Activated CD4-positive, alpha-beta T cell treated with anti-CD3 and anti-CD28 coated beads, Interleukin-2, amount 10 ng/mL, durations not matched to agents 24 days and 14 days (primary cell): ENCODE measurements at regions not wholly inside any gene's neighbourhood (a gene's known extent, or its start where the extent isn't known, plus 50 kb on each side); places are given as distances from the start of the nearest gene placed in this dataset.

Experiments
- DNase-seq: peaks from one replicate; pipeline ENCODE4 v3.0.0; 2022
- H3K27ac Mint-ChIP-seq: one replicate; pipeline ENCODE4 v1.8.0; 2022; ENCODE audit warnings: mild to moderate bottlenecking, mixed read lengths
- H3K27me3 Mint-ChIP-seq: one replicate; pipeline ENCODE4 v1.8.0; 2022; ENCODE audit warnings: mixed read lengths
- H3K36me3 Mint-ChIP-seq: one replicate; pipeline ENCODE4 v1.8.0; 2022; ENCODE audit warnings: low read depth, mild to moderate bottlenecking, mixed read lengths
- H3K4me1 Mint-ChIP-seq: one replicate; pipeline ENCODE4 v1.8.0; 2021; ENCODE audit warnings: mixed read lengths
- H3K4me3 Mint-ChIP-seq: one replicate; pipeline ENCODE4 v1.8.0; 2022; ENCODE audit warnings: mild to moderate bottlenecking, moderate library complexity, mixed read lengths
- H3K9me3 Mint-ChIP-seq: one replicate; pipeline ENCODE4 v1.8.0; 2021; ENCODE audit warnings: mixed read lengths
- intact Hi-C: fragments of 100-400 bp; cut with micrococcal nuclease; formaldehyde crosslinking; loops from one replicate; pipeline ENCODE4 v1.15.1; 2023

GRCh38 chr2:57728691-57729090, 317.9 kb upstream of the VRK2 start:
- DNase-seq, result no peak
- H3K27ac Mint-ChIP-seq, result no peak overlapping the region

GRCh38 chr2:57733956-57734355, 312.6 kb upstream of the VRK2 start:
- no peaks in the 10 kb centered on the region for H3K9me3 Mint-ChIP-seq
- no peak for DNase-seq
- H3K36me3 Mint-ChIP-seq, result no peaks in the 10 kb centered on the region
- intact Hi-C loops, result no loop called here
- H3K27ac Mint-ChIP-seq, result no peak overlapping the region
- no peaks in the 10 kb centered on the region for H3K4me1 Mint-ChIP-seq
- no peak overlapping the region for H3K4me3 Mint-ChIP-seq
- H3K27me3 Mint-ChIP-seq, result no peaks in the 10 kb centered on the region

More at GRCh38 chr2:57728691-57729090, 317.9 kb upstream of the VRK2 start:
- Mint-ChIP-seq H3K4me1 (peaks cover 3% of the 10 kb centered on the region), H3K4me3 (no peak overlapping the region), H3K36me3 (no peaks in the 10 kb centered on the region), H3K9me3 (no peaks in the 10 kb centered on the region), H3K27me3 (no peaks in the 10 kb centered on the region)
- intact Hi-C loops, result no loop called here

- no peak overlapping the region for H3K27ac Mint-ChIP-seq
- no peak overlapping the region for H3K4me3 Mint-ChIP-seq
- DNase-seq, result no peak
- H3K9me3 Mint-ChIP-seq, result no peaks in the 10 kb centered on the region
- H3K27me3 Mint-ChIP-seq, result no peaks in the 10 kb centered on the region
- H3K4me1 Mint-ChIP-seq, result no peaks in the 10 kb centered on the region
- no peaks in the 10 kb centered on the region for H3K36me3 Mint-ChIP-seq
- intact Hi-C loops, result no loop called here
Measured at GRCh38 chr2:57740891-57741290, 305.7 kb upstream of the VRK2 start.

GRCh38 chr2:57753636-57754035, 293.0 kb upstream of the VRK2 start:
- no peaks in the 10 kb centered on the region for H3K27me3 Mint-ChIP-seq
- intact Hi-C loops, result no loop called here
- no peak for DNase-seq
- H3K4me1 Mint-ChIP-seq, result no peaks in the 10 kb centered on the region
- no peak overlapping the region for H3K4me3 Mint-ChIP-seq
- H3K36me3 Mint-ChIP-seq, result no peaks in the 10 kb centered on the region
- H3K27ac Mint-ChIP-seq, result no peak overlapping the region
- H3K9me3 Mint-ChIP-seq, result no peaks in the 10 kb centered on the region

GRCh38 chr2:57758686-57759085, 287.9 kb upstream of the VRK2 start:
- H3K27me3 Mint-ChIP-seq, result no peaks in the 10 kb centered on the region
- H3K36me3 Mint-ChIP-seq, result no peaks in the 10 kb centered on the region
- intact Hi-C loops, result loop anchor here (5.0 kb wide), 1 partner anchor 689 kb away; no protein-coding TSS in a partner anchor
- H3K4me1 Mint-ChIP-seq, result no peaks in the 10 kb centered on the region
- H3K9me3 Mint-ChIP-seq, result no peaks in the 10 kb centered on the region
- H3K27ac Mint-ChIP-seq, result no peak overlapping the region
- no peak for DNase-seq
- no peak overlapping the region for H3K4me3 Mint-ChIP-seq

- Mint-ChIP-seq H3K27ac (no peak overlapping the region), H3K4me3 (no peak overlapping the region), H3K36me3 (no peaks in the 10 kb centered on the region), H3K9me3 (no peaks in the 10 kb centered on the region), H3K27me3 (no peaks in the 10 kb centered on the region), H3K4me1 (no peaks in the 10 kb centered on the region)
- DNase-seq, result no peak
- intact Hi-C loops, result loop anchor here (5.0 kb wide), 1 partner anchor 688 kb away; no protein-coding TSS in a partner anchor
Measured at GRCh38 chr2:57759131-57759530, 287.5 kb upstream of the VRK2 start.

GRCh38 chr2:57759822-57760300, 286.7 kb upstream of the VRK2 start:
- no peaks in the 10 kb centered on the region for H3K9me3 Mint-ChIP-seq
- H3K36me3 Mint-ChIP-seq, result no peaks in the 10 kb centered on the region
- no peaks in the 10 kb centered on the region for H3K27me3 Mint-ChIP-seq
- H3K27ac Mint-ChIP-seq, result no peak overlapping the region
- intact Hi-C loops, result loop anchor here (5.0 kb wide), 1 partner anchor 687 kb away; no protein-coding TSS in a partner anchor
- DNase-seq, result peak; percentile 92
- no peaks in the 10 kb centered on the region for H3K4me1 Mint-ChIP-seq
- H3K4me3 Mint-ChIP-seq, result no peak overlapping the region

GRCh38 chr2:57760381-57760801, 286.2 kb upstream of the VRK2 start:
- intact Hi-C loops, result no loop called here
- H3K4me3 Mint-ChIP-seq, result no peak overlapping the region
- no peaks in the 10 kb centered on the region for H3K4me1 Mint-ChIP-seq
- no peak for DNase-seq
- no peaks in the 10 kb centered on the region for H3K9me3 Mint-ChIP-seq
- no peak overlapping the region for H3K27ac Mint-ChIP-seq
- H3K36me3 Mint-ChIP-seq, result no peaks in the 10 kb centered on the region
- H3K27me3 Mint-ChIP-seq, result no peaks in the 10 kb centered on the region

- Mint-ChIP-seq H3K36me3 (no peaks in the 10 kb centered on the region), H3K9me3 (no peaks in the 10 kb centered on the region), H3K27ac (no peak overlapping the region), H3K4me3 (no peak overlapping the region), H3K4me1 (no peaks in the 10 kb centered on the region), H3K27me3 (no peaks in the 10 kb centered on the region)
- intact Hi-C loops, result no loop called here
- no peak for DNase-seq
Measured at GRCh38 chr2:57776916-57777315, 269.7 kb upstream of the VRK2 start.

GRCh38 chr2:57782587-57782986, 264.0 kb upstream of the VRK2 start:
- H3K27me3 Mint-ChIP-seq, result no peaks in the 10 kb centered on the region
- H3K4me1 Mint-ChIP-seq, result no peaks in the 10 kb centered on the region
- H3K27ac Mint-ChIP-seq, result no peak overlapping the region
- no peak overlapping the region for H3K4me3 Mint-ChIP-seq
- no peaks in the 10 kb centered on the region for H3K9me3 Mint-ChIP-seq
- intact Hi-C loops, result no loop called here
- no peaks in the 10 kb centered on the region for H3K36me3 Mint-ChIP-seq
- no peak for DNase-seq

- H3K4me3 Mint-ChIP-seq, result no peak overlapping the region
- H3K36me3 Mint-ChIP-seq, result no peaks in the 10 kb centered on the region
- intact Hi-C loops, result no loop called here
- DNase-seq, result no peak
- H3K27me3 Mint-ChIP-seq, result no peaks in the 10 kb centered on the region
- no peak overlapping the region for H3K27ac Mint-ChIP-seq
- H3K9me3 Mint-ChIP-seq, result no peaks in the 10 kb centered on the region
- H3K4me1 Mint-ChIP-seq, result no peaks in the 10 kb centered on the region
Measured at GRCh38 chr2:57793310-57793709, 253.3 kb upstream of the VRK2 start.

GRCh38 chr2:57796527-57796926, 250.1 kb upstream of the VRK2 start:
- Mint-ChIP-seq H3K27me3 (no peaks in the 10 kb centered on the region), H3K36me3 (no peaks in the 10 kb centered on the region), H3K9me3 (peaks cover 3% of the 10 kb centered on the region), H3K4me3 (no peak overlapping the region), H3K4me1 (no peaks in the 10 kb centered on the region), H3K27ac (no peak overlapping the region)
- intact Hi-C loops, result no loop called here
- no peak for DNase-seq

- DNase-seq, result no peak
- peaks cover 3% of the 10 kb centered on the region for H3K9me3 Mint-ChIP-seq
- H3K4me1 Mint-ChIP-seq, result no peaks in the 10 kb centered on the region
- no peak overlapping the region for H3K4me3 Mint-ChIP-seq
- H3K27ac Mint-ChIP-seq, result no peak overlapping the region
- H3K27me3 Mint-ChIP-seq, result no peaks in the 10 kb centered on the region
- intact Hi-C loops, result no loop called here
- no peaks in the 10 kb centered on the region for H3K36me3 Mint-ChIP-seq
Measured at GRCh38 chr2:57798346-57798745, 248.3 kb upstream of the VRK2 start.

GRCh38 chr2:57802243-57802642, 244.4 kb upstream of the VRK2 start:
- Mint-ChIP-seq H3K27ac (no peak overlapping the region), H3K27me3 (no peaks in the 10 kb centered on the region), H3K36me3 (no peaks in the 10 kb centered on the region), H3K4me3 (no peak overlapping the region), H3K4me1 (no peaks in the 10 kb centered on the region), H3K9me3 (peaks cover 3% of the 10 kb centered on the region)
- intact Hi-C loops, result no loop called here
- no peak for DNase-seq

- H3K4me1 Mint-ChIP-seq, result no peaks in the 10 kb centered on the region
- intact Hi-C loops, result no loop called here
- no peaks in the 10 kb centered on the region for H3K9me3 Mint-ChIP-seq
Measured at GRCh38 chr2:57804971-57805370, 241.6 kb upstream of the VRK2 start.

More at GRCh38 chr2:57804971-57805370, 241.6 kb upstream of the VRK2 start:
- DNase-seq, result no peak
- Mint-ChIP-seq H3K27ac (no peak overlapping the region), H3K27me3 (no peaks in the 10 kb centered on the region), H3K4me3 (no peak overlapping the region), H3K36me3 (no peaks in the 10 kb centered on the region)
